HL-60/S4 treated with retinoic acid at 250 ng/mL for 4 days and 3 days (cell line): ENCODE measurements at regions not wholly inside any gene's neighbourhood (a gene's known extent, or its start where the extent isn't known, plus 50 kb on each side); places are given as distances from the start of the nearest gene placed in this dataset.

Experiments used
- in situ Hi-C: fragments of 300-500 bp; cut with MboI; formaldehyde crosslinking; loops from 2 replicates; pipeline ENCODE4 v1.7.0; 2022; ENCODE audit warnings: low sequenced_read_pairs

GRCh38 chr2:224325941-224326340, 76.0 kb downstream of the FAM124B start:
- in situ Hi-C loops = no loop called here

GRCh38 chr2:224324604-224325003, 77.3 kb downstream of the FAM124B start:
- in situ Hi-C loops = no loop called here

GRCh38 chr2:224320660-224321059, 81.2 kb downstream of the FAM124B start:
- in situ Hi-C loops = no loop called here

DNA sequence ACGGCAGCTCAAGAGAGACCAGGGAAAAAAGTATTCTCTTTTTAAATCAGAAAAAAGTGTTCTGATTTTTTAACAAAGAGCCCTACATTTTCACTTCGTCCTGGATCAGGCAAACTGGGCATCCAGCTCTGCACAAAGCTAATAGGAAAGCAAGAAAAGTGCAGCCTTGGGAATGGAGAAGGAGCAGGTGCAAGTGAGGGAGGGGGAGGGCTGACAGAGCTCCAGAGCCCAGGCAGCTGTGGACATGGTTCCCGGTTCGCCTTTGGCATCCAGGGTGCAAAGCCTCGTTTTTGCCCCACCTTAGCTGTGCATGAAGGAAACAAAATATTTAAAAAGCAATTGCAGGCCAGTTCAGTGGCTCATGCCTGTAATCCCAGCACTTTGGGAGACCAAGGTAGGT, 82.2 kb downstream of the FAM124B start:
- in situ Hi-C loops = no loop called here

DNA sequence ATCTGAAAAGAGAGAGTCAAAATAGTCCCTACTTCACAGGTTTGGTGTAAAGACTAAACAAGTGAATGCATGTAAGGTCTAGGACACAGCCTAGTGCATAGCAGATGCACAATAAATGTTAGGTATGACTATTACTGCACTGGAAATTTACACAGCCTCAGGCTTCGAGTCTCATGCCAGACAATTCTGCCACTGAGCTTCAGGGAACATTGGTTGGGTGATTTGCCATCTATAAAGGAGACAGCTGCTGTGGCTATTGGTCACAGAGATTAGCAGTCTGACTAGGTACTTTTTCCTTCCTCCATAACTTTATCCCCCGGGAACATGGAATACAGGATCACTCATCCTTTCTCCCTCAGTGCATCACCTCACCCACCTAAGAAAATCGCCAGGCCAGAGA, 89.2 kb downstream of the FAM124B start:
- in situ Hi-C loops = no loop called here

- in situ Hi-C loops = no loop called here
These were observed 90.8 kb downstream of the FAM124B start for GRCh38 chr2:224310943-224311625.

DNA sequence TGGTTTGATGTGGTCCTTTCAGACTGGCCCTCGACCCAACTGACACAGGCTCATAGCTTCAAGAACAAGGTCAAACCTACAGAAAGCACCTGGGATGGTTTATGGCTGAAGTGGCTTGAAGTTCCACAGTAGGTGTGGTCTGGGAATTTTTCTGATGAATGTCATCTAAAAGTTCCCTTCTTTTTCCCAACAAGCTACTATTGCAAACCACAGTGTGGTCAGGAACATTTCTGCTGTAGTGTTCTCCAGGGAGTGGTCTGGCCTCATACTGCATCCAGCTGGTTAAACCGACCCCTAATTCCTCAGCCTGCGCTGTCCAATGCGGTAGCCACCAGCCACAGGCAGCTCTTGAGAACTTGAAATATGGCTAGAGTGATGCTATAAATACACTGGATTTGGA, 92.7 kb downstream of the FAM124B start:
- in situ Hi-C loops = no loop called here

- in situ Hi-C loops = no loop called here
These were observed 93.5 kb downstream of the FAM124B start for GRCh38 chr2:224308272-224308911.

DNA sequence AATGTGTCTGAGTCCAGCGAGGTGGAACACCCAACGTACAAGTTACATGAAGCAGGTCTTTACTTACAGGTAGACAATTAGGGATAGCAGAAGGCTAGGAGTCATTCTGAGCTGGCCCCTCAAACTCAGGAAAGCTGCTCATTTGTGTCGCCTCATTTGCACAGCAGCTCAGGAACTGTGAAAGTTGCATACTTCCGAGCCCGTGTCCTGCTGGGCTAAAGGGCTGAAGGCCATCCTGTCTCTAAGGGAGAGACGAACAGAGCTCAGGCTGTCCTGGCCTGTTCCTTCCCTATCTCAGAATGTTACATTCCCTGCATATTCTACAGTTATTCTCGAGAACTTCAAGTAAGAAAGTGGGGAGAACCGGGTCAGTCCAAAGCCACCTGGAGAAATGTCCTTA, 99.0 kb downstream of the FAM124B start:
- in situ Hi-C loops = no loop called here

DNA sequence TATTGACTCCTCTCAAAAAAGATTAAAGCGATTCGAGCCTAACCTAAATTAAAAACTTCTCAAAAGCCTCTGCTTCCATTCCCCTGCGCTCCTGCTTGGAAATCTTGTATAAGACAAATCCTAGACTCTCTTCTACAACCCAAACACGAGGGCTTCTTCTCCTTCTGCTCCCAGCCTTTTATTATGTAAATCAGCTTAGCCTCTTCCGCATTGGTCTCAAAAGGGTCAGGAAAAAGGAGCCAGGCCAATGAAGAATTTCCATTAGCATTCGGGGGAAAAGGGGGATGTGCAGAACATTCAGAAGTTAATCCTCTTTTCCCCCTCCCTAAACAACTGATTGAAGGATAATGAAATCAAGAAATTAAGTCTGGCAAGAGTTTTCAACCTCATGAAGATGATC, 107.9 kb downstream of the FAM124B start:
- in situ Hi-C loops = no loop called here

DNA sequence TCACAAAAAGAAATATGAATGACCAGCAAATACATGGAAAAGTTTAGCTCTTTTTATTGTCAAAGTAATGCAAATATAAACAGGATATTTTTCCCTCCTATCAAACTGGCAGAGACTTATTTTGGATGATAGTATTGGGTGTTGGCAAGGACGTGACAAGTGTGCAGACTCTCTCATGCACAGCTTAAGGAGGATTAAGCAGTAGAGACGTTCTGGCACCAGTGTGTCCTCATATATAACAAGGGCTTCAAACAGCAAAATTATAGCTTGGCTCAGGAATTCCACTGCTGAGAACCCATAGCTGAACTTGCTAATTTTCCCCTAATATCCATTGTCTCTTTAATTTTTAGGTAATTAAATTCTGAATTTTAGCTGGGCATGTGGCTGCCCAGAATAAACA, 114.4 kb downstream of the FAM124B start:
- in situ Hi-C loops = no loop called here

DNA sequence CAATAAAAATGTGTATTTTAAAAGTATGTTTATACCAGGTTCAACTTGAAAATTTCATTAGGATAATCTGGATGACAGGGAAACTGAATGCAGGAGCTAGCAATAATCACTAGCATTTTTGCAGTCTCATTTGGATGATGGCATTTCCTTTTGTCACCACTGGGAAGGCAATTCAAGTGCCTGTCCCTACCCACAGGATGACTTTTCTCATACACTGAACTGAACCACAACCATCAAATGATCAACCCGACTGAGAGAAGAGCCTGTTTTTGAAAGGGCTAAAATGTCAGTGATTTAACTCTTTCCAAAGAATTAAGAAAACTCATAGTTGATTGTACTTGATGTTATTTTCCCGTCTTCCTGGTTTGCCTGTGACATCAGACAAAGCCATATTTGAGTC, 115.0 kb downstream of the FAM124B start:
- in situ Hi-C loops = no loop called here

DNA sequence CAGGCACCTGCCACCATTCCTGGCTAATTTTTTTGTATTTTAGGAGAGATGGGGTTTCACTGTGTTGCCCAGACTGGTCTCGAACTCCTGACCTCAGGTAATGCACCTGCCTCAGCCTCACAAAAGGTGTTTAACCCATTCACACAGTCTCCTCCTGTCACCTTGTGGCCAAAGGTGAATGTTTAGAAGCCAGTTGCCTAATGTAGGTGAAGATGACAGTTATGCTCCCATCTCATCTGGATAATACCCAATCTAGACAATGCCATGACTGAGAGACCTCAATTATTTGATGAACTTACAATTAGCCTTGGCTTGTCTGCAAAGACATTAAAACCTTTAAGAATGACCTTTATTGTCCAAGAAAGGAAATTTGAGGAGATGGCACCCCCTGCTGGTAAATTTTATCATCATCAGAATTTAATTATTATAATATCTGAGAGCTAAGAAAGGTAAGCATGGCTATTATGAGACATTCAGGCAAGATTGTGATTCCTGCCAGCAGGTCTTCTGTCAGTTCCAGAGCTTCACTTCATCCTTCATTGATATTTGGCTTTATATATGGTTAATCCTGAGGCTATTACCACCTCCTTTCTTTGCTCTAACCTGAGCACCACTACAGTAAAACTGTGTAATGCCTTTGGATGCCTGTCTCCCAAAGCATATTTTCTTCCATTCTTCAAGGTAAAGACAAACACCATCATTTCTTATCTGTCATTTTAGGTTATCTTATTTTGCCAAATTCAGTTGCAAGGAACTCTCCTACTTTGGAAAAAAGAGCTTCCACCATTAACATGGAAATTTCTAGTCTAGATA, 117.6 kb downstream of the FAM124B start:
- in situ Hi-C loops = no loop called here

GRCh38 chr2:224283466-224283965, 118.4 kb downstream of the FAM124B start:
- in situ Hi-C loops = no loop called here

DNA sequence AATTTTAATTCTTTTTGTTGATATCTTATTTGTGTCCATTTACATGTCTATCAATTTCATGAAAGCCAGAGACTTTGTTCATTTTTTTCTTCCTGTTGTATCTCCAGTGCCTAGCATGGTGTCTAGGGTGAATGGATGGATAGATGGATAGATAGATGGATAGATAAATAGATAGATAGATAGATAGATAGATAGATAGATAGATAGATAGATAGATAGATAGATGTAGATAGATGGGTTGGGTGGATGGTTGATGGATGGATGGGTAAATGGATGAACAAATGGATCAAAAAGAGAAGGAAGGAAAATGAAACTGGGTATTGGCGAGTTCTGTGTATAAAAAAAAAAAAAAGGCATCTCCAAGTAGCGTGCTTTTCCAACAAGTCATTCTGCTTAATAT, 120.5 kb downstream of the FAM124B start:
- in situ Hi-C loops = no loop called here

DNA sequence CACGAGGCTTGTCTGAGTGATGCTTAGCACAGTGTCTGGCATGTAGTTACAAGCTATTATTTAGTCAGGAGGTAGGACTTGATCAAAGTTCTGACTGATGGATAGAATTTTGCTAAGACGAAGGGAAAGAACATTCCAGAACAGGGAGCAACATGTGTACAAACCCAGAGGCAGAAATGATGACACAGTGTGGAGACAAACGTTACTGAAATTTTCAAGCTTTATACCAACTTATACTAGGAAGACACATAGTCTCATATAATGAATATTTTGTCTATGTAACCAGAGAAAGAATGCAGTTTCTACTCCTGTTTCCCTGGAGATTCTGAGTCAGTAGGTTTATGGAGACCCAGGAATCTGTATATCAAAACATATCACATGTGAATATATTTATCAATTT, 123.4 kb downstream of the FAM124B start:
- in situ Hi-C loops = no loop called here

GRCh38 chr2:224276251-224276650, 125.7 kb downstream of the FAM124B start:
- in situ Hi-C loops = no loop called here

DNA sequence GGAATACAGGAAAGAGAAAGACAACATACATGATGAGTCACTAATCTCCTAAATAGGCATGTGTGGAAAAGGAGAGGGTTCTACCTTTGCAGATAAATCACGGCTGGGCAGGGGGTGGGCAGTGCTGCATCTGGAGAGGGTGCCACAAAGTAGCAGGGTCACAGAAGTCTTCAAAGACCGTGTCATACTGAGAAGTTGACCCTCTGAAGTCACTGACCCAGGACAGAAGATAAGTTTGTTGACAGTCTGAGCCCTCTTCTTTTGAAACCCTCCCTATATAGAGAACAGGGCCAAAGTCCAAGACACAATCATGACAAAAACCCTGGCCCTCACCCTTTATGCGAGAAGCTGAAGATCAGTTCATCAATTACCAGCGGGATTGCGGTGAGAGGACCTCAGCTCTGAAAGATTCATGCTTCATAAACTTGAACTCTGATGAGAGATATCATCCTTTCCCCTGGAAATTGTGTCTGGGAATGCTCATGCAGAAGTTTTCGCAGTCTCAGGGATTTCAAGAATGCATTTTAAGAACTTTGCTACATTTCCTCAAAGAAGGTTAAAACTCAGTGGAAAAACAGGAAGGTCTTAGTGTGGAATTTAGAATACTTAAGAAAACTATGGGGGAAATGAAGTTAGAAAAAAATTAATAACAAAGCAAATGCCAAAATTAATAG, 129.5 kb downstream of the FAM124B start:
- in situ Hi-C loops = no loop called here

DNA sequence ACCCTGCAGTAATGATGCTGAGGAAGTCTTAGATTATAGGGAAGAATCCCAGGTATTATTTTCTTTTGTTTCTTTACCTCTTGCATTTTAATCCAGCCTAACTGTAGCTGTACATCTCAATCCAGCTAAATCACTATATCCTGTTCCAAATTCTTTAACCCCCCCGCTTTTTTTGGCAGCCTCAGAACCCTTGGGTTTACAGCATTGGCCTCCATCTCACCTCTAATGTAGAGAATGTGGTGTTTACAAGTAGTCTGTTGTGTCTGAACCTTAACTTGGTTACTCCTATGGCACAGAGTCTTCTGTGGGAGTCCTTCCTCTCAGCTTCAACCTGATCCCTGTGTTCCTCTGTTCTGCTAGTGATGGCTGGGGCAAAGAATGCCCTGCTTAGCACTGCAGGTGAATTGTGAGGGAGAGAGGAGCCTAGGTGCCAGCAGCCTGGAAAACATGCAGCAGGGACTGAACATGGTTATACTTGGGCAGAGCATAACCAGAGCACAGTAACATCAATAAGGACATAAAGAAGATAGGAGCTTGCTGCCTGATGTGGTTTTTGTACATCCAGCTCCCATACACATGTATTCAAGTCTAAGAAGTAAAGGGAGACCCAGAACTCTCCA, 130.2 kb downstream of the FAM124B start:
- in situ Hi-C loops = no loop called here

DNA sequence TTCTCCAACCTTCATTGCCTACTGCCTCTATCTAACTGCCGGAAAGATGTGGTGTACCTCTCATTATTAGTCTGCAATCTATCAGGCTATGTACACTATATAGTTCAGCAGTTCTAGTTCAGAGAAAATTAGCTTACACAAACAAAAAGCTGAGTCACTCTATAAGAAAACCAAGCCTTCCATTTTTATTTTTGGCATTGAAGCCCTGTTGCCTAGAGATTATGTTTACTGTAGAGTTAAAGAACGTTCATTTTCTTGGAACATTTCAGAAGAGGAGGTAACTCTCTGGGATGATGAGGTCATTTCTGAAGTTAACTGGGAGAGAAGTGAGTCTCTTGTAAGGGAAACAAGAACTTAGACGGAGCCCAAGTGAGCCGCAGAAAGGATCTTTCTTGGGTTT, 133.5 kb downstream of the FAM124B start:
- in situ Hi-C loops = loop anchor here (10.0 kb wide), 1 partner anchor 274 kb away; no protein-coding TSS in a partner anchor

DNA sequence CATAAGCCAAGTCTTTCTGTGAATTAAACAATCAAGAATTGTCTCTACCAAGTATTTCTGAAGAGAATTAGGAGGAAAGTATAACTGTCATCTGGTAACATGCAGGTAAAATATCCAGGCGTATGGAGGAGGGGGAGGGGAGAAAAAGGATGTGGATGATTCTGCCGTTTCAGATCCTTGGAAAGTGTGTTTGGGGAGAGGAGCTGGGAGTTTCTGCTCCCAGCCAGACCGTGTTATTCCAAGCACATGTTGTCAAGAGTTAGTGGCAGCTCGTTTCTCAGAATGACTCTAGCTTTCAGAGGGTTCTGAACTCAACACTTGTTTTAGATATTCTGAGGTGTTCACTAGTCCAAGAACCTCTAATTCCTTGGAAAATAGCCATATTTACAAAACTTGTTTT, 137.6 kb downstream of the FAM124B start:
- in situ Hi-C loops = loop anchor here (10.0 kb wide), 1 partner anchor 269 kb away; no protein-coding TSS in a partner anchor
